ENCODE measurements at regions not wholly inside any gene's neighbourhood (a gene's known extent, or its start where the extent isn't known, plus 50 kb on each side); places are given as distances from the start of the nearest gene placed in this dataset.

DNA sequence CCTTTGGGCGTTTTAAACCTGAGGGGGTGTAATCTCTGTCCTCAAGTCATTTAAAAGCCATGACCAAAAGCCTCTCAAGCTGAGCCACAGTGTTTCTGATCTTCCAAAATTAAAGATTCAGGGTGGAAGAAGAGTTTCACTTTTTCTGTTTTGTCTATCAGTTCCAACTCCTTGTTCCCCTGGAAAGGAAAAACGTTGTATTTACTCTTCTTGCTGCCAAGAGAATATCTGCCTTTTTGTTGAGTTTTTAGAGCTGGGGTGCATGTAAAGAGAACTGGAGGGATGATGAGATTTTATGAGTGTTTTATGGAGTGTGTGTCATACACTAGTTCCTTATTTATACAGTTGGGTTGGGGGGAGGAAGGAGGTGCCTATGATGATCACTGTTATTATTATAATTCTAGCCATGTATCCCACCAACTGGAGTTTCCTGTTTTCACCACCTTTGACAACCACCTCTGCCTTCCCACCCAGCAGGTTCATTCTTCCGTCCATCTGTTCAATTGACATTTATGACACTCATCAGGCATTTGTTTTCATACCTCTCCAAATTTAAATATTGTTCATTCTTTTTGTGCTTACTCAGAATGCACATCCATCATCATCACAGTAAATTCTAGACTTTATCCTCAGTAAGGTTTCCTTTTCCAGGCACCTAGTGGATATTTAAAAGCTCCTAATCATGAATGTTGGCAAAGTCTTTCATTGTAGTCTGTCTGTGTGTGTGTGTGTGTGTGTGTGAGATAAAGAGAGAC is 97.9 kb upstream of the MPDZ start:
- TF ChIP-seq CTCF (IDR thresholded peaks at IDR 0.05) (no peak), EZH2 (IDR thresholded peaks at IDR 0.05; ENCODE audit: borderline replicate concordance, insufficient read depth, low read depth, low read length, poor library complexity, severe bottlenecking) (no peak)

Data from B cell (primary cell).